Stimulated activated effector memory CD8-positive, alpha-beta T cell treated with anti-CD3 and anti-CD28 coated beads, Interleukin-12 subunit alpha, Interleukin-12 subunit beta, amount 100 ng/mL, for 72 hours (primary cell): ENCODE measurements at regions not wholly inside any gene's neighbourhood (a gene's known extent, or its start where the extent isn't known, plus 50 kb on each side); places are given as distances from the start of the nearest gene placed in this dataset.

Experiments
- ATAC-seq: fragments of 150-1000 bp; cut with Tn5 transposase; 2 replicates; pipeline ENCODE4 v1.10.0; 2021
- DNase-seq, 2 donors: peaks; one replicate each; pipeline ENCODE4 v3.0.0; 2021 to 2022; ENCODE audit warnings: low spot score in 2 of 2
- H3K27ac Mint-ChIP-seq: one replicate; pipeline ENCODE4 v1.8.0; 2022; ENCODE audit warnings: mild to moderate bottlenecking, mixed read lengths
- H3K36me3 Mint-ChIP-seq: one replicate; pipeline ENCODE4 v1.8.0; 2022; ENCODE audit warnings: mild to moderate bottlenecking, mixed read lengths
- H3K4me1 Mint-ChIP-seq: one replicate; pipeline ENCODE4 v1.8.0; 2022; ENCODE audit warnings: mixed read lengths
- H3K4me3 Mint-ChIP-seq: one replicate; pipeline ENCODE4 v1.8.0; 2022; ENCODE audit warnings: mild to moderate bottlenecking, mixed read lengths
- H3K9me3 Mint-ChIP-seq: one replicate; pipeline ENCODE4 v1.8.0; 2022; ENCODE audit warnings: mixed read lengths

DNA sequence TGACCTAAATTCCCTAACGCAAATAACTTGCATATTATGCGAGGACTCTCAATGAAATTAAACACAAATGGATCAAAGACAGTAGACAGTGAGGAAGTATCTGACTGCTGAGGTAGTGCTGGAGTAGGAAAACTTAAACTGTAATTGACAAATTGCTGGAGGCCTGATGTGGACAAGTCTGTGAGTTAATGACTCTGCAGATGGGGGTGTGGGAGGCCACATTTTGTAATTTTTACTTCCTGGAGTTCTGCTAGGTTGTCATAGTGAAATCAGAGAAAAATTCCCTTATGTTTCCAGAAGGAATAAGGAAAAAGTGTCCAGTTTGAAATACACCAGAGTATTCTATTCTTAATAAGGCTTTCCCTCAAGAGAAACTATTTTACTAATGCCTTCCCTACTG, 333.0 kb upstream of the CNTNAP5 start:
- DNase-seq (no peak), ATAC-seq (no peak)
- Mint-ChIP-seq H3K4me1 (no peaks in the 10 kb centered on the region), H3K27ac (no peak overlapping the region), H3K4me3 (no peak overlapping the region), H3K9me3 (peaks cover 16% of the 10 kb centered on the region), H3K36me3 (no peaks in the 10 kb centered on the region)

DNA sequence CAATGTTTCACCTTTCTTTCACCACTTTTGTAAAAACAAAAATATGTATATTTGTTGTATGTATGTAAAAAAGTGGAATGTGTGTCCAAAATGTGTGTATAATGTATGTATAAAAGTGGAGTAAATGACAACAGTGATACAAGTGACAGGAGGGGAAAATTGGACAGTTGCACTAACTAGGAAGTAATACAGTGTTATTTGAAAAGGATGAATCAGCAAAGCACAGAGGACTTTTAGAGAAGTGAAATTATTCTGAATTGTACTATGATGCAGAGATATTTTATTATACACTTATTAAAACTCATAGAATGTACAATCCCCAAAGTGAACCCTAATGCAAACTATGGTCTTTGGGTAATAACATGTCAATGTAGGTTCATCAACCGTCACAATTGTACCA, 331.3 kb upstream of the CNTNAP5 start:
- Mint-ChIP-seq H3K9me3 (peaks cover 16% of the 10 kb centered on the region), H3K4me3 (no peak overlapping the region), H3K36me3 (no peaks in the 10 kb centered on the region), H3K4me1 (no peaks in the 10 kb centered on the region), H3K27ac (no peak overlapping the region)
- ATAC-seq = no peak
- DNase-seq = no peak

DNA sequence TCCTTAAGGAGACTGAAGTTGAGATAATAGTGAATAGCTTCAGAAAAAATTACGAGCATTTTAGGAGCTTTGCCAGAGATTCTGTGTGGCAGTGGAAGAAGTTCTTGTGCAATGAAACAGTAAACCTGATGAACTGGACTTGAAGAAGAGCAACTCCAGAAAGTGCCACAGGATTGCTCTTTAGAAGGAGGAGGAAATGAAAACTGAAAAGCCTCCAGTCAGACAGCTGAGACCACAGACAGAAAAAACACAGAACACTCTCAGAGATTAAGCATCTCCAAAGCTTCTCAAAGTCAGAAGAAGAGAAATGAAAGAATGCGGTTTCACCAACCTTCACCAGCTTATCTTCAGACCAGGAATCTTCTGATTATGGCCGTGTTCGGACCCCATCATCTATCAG, 329.7 kb upstream of the CNTNAP5 start:
- no peak overlapping the region for H3K27ac Mint-ChIP-seq
- ATAC-seq (no peak), DNase-seq (no peak)
- peaks cover 12% of the 10 kb centered on the region for H3K9me3 Mint-ChIP-seq
- H3K36me3 Mint-ChIP-seq = no peaks in the 10 kb centered on the region
- no peaks in the 10 kb centered on the region for H3K4me1 Mint-ChIP-seq
- no peak overlapping the region for H3K4me3 Mint-ChIP-seq

DNA sequence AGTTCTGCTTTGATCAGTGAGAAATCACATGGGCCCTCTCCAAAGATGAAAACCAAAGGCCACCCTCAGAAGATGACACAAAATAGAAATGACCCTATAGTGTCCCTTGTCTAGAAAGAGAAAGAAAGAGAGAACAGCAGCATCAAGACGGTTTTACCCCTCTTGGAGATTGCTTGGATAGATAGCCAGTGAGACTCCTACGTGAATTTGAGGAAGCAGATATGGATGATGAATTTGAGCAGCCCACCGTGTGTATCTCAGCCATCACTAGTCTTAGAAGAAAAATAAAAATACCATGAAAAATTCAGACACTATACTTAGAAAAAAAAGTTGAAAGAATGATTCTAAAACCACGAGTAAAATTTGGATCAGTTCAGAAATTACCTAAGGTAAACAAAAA, 329.1 kb upstream of the CNTNAP5 start:
- Mint-ChIP-seq H3K27ac (no peak overlapping the region), H3K4me1 (no peaks in the 10 kb centered on the region), H3K36me3 (no peaks in the 10 kb centered on the region), H3K4me3 (no peak overlapping the region), H3K9me3 (peaks cover 11% of the 10 kb centered on the region)
- no peak for ATAC-seq
- DNase-seq = no peak

DNA sequence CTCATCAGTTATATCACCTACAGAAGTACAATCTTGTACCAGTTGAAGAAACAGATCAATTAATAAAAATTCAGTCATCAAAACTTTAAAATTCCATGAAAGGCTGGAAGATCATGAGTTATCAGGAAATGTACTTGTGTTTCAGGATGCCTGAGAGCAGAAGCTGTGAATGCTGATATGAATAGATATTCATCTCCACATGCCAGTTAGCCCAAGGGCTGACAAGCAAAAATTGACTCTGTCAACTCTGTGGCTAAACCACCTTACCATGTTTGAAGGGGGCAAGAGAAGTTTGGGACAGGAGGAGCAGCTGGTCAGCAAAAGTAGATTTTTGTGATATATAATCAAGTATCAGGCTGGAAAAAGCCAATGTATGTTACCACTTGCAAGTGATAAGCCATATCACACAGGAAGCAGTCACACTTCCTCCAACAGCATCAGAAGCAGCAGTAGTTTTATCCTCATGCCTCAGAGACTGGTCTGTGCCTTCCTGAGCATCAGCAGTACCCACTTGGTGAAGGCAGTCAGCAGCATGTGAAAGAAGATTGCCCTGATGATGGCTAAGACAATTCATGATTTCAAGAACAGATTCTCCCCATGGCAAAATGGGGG, 328.2 kb upstream of the CNTNAP5 start:
- H3K9me3 Mint-ChIP-seq = peaks cover 13% of the 10 kb centered on the region
- no peak overlapping the region for H3K27ac Mint-ChIP-seq
- DNase-seq (no peak), ATAC-seq (no peak)
- H3K36me3 Mint-ChIP-seq = no peaks in the 10 kb centered on the region
- no peak overlapping the region for H3K4me3 Mint-ChIP-seq
- no peaks in the 10 kb centered on the region for H3K4me1 Mint-ChIP-seq

- Mint-ChIP-seq H3K36me3 (no peaks in the 10 kb centered on the region), H3K27ac (no peak overlapping the region), H3K9me3 (peaks cover 23% of the 10 kb centered on the region), H3K4me3 (no peak overlapping the region), H3K4me1 (no peaks in the 10 kb centered on the region)
- ATAC-seq (no peak), DNase-seq (no peak)
Measured at GRCh38 chr2:123715467-123715982, 309.6 kb upstream of the CNTNAP5 start.

DNA sequence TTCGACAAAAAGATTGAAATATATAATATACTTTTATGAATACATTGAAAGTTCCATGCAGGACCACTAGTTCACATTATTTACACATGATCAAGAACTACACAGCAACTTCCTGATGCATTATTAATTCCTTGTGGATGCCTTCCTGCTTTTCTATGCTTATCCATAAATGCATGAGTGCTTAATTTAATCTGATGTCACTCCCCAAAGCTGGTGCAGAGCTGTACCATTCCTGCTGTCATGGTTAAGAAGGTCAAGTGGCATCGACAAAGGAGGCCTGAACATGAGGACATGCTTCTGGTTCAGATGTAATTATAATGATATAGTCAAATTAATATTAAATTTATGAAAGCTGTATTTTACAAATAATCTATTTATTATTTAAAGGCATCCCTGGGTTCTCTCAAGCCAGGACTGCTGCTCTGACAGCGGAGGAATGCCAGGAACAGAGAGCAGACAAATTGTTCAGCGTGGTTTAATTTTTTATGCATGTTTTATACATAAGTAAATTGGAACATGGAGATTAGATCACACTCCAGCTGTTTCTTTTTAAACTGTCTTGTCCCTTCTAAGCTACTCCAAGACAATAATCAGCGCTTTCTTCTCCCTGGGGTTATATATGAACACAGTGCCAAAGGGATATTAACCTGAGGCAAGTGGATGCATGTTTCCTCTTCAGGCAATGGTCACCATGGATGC, 307.3 kb upstream of the CNTNAP5 start:
- Mint-ChIP-seq H3K36me3 (no peaks in the 10 kb centered on the region), H3K4me1 (no peaks in the 10 kb centered on the region), H3K27ac (no peak overlapping the region), H3K4me3 (no peak overlapping the region), H3K9me3 (peaks cover 18% of the 10 kb centered on the region)
- ATAC-seq (no peak), DNase-seq (no peak)

GRCh38 chr2:123720760-123721159, 304.3 kb upstream of the CNTNAP5 start:
- no peak overlapping the region for H3K27ac Mint-ChIP-seq
- H3K9me3 Mint-ChIP-seq = peaks cover 15% of the 10 kb centered on the region
- no peaks in the 10 kb centered on the region for H3K4me1 Mint-ChIP-seq
- H3K4me3 Mint-ChIP-seq = no peak overlapping the region
- no peak for ATAC-seq
- DNase-seq = no peak
- H3K36me3 Mint-ChIP-seq = no peaks in the 10 kb centered on the region

DNA sequence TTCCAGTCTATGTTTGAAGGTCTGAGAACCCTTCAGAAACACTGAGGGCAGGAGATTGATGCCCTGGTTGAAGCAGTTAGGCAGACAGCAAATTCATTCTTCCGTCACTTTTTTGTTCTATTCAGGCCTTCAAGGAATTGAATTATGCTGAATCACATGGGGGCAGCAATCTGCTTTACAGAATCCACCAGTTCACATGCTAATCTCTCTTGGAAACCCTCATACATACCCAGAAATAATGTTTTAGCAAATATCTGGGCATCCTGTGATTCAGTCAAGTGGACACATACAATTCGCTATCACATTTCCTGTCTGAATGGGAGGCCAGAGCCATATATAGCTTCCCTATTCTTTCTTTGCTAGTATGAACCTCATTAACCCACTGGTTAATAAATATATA, 301.4 kb upstream of the CNTNAP5 start:
- Mint-ChIP-seq H3K9me3 (peaks cover 10% of the 10 kb centered on the region), H3K4me3 (no peak overlapping the region), H3K36me3 (no peaks in the 10 kb centered on the region), H3K4me1 (no peaks in the 10 kb centered on the region), H3K27ac (no peak overlapping the region)
- no peak for ATAC-seq
- DNase-seq = no peak

- H3K4me1 Mint-ChIP-seq = no peaks in the 10 kb centered on the region
- ATAC-seq = no peak
- no peak overlapping the region for H3K4me3 Mint-ChIP-seq
- H3K36me3 Mint-ChIP-seq = no peaks in the 10 kb centered on the region
- DNase-seq = no peak
- H3K9me3 Mint-ChIP-seq = peaks cover 18% of the 10 kb centered on the region
- H3K27ac Mint-ChIP-seq = no peak overlapping the region
Measured at GRCh38 chr2:123732563-123732962, 292.5 kb upstream of the CNTNAP5 start.

DNA sequence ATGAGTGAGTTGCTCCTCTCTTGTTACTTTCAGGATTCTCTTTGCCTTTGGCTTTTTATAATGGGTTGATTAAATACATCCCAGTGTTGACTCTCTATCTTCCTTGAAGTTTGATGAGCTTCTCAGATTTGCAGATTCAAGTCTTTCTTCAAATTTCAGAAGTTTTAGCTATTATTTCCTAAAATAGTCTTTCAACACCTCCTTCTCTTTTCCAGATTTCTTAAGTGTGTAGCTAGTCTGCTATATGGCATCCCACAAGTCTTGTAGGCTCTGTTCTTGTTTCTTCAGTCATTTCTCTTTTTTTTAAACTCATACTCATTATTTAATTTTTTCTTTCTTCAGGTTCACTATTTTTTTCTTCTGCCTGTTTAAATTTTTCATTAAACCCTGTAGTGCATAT, 287.7 kb upstream of the CNTNAP5 start:
- no peaks in the 10 kb centered on the region for H3K36me3 Mint-ChIP-seq
- no peak overlapping the region for H3K27ac Mint-ChIP-seq
- peaks cover 14% of the 10 kb centered on the region for H3K9me3 Mint-ChIP-seq
- no peak overlapping the region for H3K4me3 Mint-ChIP-seq
- no peak for ATAC-seq
- no peak for DNase-seq
- no peaks in the 10 kb centered on the region for H3K4me1 Mint-ChIP-seq

- DNase-seq (no peak), ATAC-seq (no peak)
- Mint-ChIP-seq H3K4me1 (no peaks in the 10 kb centered on the region), H3K4me3 (no peak overlapping the region), H3K9me3 (peaks cover 16% of the 10 kb centered on the region), H3K36me3 (no peaks in the 10 kb centered on the region), H3K27ac (no peak overlapping the region)
Measured at GRCh38 chr2:123738643-123739042, 286.4 kb upstream of the CNTNAP5 start.

DNA sequence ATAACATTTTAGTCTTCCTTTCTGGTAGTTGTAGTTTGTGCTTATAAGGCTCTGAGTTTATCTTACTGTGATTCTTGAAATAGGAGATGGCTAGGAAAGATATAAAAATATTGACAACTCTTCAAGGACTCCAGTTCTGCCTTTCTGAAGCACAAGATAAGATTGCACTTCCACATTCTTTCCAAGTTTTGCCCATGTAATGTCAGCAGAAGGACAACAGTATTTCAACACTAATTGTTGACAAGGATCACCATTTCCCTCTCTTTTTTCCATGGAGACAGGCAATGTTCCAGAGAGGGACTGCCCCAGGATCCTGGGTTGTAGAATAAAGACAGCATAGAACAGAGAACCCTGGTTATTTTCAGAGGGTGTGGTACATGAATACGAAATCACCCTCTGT, 279.1 kb upstream of the CNTNAP5 start:
- peaks cover 10% of the 10 kb centered on the region for H3K9me3 Mint-ChIP-seq
- H3K36me3 Mint-ChIP-seq = no peaks in the 10 kb centered on the region
- H3K4me1 Mint-ChIP-seq = no peaks in the 10 kb centered on the region
- no peak overlapping the region for H3K4me3 Mint-ChIP-seq
- no peak overlapping the region for H3K27ac Mint-ChIP-seq
- ATAC-seq (no peak), DNase-seq (no peak)

DNA sequence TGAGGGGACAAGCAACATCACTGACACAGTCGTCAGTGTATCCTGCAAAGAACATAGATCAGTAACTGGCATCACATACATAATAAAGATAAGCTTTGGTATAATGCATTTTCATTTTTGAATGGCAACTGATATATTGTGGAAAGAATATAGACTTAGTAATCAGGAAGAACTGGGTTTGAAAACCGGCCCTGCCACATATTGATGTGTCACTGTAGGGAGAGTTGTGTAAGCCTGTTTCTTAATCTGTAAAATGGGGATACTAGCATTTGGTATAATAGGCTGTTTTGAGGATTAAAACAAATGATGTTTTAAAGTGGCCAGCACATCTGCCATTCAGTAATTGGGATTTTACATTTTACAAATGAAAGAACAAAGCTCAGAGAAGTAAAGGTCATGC, 277.8 kb upstream of the CNTNAP5 start:
- no peaks in the 10 kb centered on the region for H3K36me3 Mint-ChIP-seq
- H3K9me3 Mint-ChIP-seq = peaks cover 10% of the 10 kb centered on the region
- DNase-seq = no peak
- H3K27ac Mint-ChIP-seq = no peak overlapping the region
- H3K4me3 Mint-ChIP-seq = no peak overlapping the region
- ATAC-seq = no peak
- H3K4me1 Mint-ChIP-seq = no peaks in the 10 kb centered on the region

DNA sequence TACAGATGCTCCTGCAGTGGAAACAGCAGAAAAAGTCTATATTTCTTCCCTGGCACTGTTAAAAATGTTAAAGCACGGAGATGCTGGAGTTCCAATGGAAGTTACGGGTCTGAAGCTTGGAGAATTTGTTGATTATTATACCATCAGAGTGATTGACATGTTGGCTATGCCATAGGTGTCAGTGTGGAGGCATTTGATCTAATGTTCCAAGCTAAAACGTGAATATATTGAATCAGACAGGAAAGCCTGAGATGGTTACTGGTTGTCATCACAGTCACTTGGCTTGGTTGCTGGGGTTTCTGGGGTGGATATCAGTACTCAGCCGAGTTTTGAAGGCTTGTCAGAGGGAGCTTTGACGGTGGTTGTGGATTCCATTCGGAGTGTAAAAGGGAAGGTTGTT, 262.9 kb upstream of the CNTNAP5 start:
- Mint-ChIP-seq H3K27ac (no peak overlapping the region), H3K4me3 (no peak overlapping the region), H3K9me3 (peaks cover 20% of the 10 kb centered on the region), H3K4me1 (no peaks in the 10 kb centered on the region), H3K36me3 (no peaks in the 10 kb centered on the region)
- no peak for ATAC-seq
- no peak for DNase-seq

GRCh38 chr2:123768233-123768632, 256.9 kb upstream of the CNTNAP5 start:
- DNase-seq (no peak), ATAC-seq (no peak)
- peaks cover 22% of the 10 kb centered on the region for H3K9me3 Mint-ChIP-seq
- H3K4me1 Mint-ChIP-seq = no peaks in the 10 kb centered on the region
- H3K27ac Mint-ChIP-seq = no peak overlapping the region
- H3K4me3 Mint-ChIP-seq = no peak overlapping the region
- H3K36me3 Mint-ChIP-seq = no peaks in the 10 kb centered on the region
